ENCODE measurements at regions not wholly inside any gene's neighbourhood (a gene's known extent, or its start where the extent isn't known, plus 50 kb on each side); places are given as distances from the start of the nearest gene placed in this dataset.

DNA sequence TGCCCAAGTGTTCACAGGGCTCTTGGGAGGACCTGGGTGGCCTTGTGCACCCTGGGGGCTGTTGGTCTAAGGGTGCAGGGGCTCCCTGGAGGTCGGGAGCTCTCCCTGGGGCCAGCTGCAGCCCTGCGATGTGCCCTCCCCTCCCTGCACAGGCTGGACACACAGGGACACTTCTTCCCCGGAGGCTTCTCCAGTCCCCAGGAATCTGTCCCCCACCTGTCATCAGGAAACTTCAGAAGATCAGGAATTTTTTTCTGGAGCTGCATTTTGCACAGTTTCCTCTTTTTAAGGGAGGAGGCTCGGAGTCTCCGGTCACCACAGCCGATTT lies 66.9 kb upstream of the BHLHE23 start:
- Histone ChIP-seq H2AFZ (ENCODE audit: low read depth, low read length) (no peak overlapping the region), H4K20me1 (replicated peaks; ENCODE audit: control insufficient read depth, insufficient read depth, low read length) (peaks cover 5% of the 10 kb centered on the region; the same call in 1 of the 2 replicates), H3K4me2 (ENCODE audit: insufficient read depth, low read length) (no peak overlapping the region), H3K9me3 (replicated peaks; ENCODE audit: control insufficient read depth, insufficient read depth, low read depth, low read length) (0 out of 2 replicates have a peak, but pooled peaks cover 2% of the 10 kb centered on the region), H3K27me3 (ENCODE audit: control insufficient read depth in 2 of 2, insufficient read depth in 2 of 2, low read length in 2 of 2) (peaks cover 0 to 11% of the 10 kb centered on the region in 2 experiments; a peak in 2 of 5 replicates), H3K79me2 (ENCODE audit: control insufficient read depth, insufficient read depth, low read length) (no peaks in the 10 kb centered on the region), H3K9me1 (ENCODE audit: control insufficient read depth, insufficient read depth, low read length) (no peaks in the 10 kb centered on the region), H3K4me3 (no peak overlapping the region), H3K4me1 (replicated peaks in 1 of 2; ENCODE audit: control insufficient read depth in 2 of 2, insufficient read depth in 2 of 2, low read length in 2 of 2) (peaks cover 0 to 6% of the 10 kb centered on the region in 2 experiments; a peak in 2 of 5 replicates), H3K27ac (ENCODE audit: extremely low read depth, low read depth, low read length) (no peak overlapping the region), H3K36me3 (ENCODE audit: control insufficient read depth, insufficient read depth, low read length) (no peaks in the 10 kb centered on the region), H3K9ac (ENCODE audit: insufficient read depth in 1 of 2, low read depth in 2 of 2, low read length in 2 of 2) (no peak overlapping the region)
- FAIRE-seq (no peak), ATAC-seq (no peak), DNase-seq (ENCODE audit: extremely low read depth in 1 of 4, low spot score in 3 of 4) (no peak)
- POLR2A ChIA-PET = no interaction called here
- intact Hi-C loops (cut with micrococcal nuclease) (no loop called here), in situ Hi-C loops (cut with MboI) (no loop called here)
- TF ChIP-seq ZNF551 (CRISPR knock-in tag; IDR thresholded peaks at IDR 0.05) (no peak), DIDO1 (tag; IDR thresholded peaks at IDR 0.05; ENCODE audit: low read depth) (no peak)
- WGBS (ENCODE audit: insufficient coverage, low coverage, missing lambda C conversion rate) = 3% methylated on average over 6 of the region's 6 CpGs
- CTCF ChIA-PET (ENCODE audit: low intra/inter-chr PET ratio) = no interaction called here
- no TSS peak for BruUV-seq (replicated peaks)

- in situ Hi-C loops (cut with MboI) = no loop called here
- intact Hi-C loops (cut with micrococcal nuclease) = no loop called here
- Histone ChIP-seq H3K9me3 (replicated peaks; ENCODE audit: control insufficient read depth, insufficient read depth, low read depth, low read length) (0 out of 2 replicates have a peak, but pooled peaks cover 2% of the 10 kb centered on the region), H3K27ac (ENCODE audit: extremely low read depth, low read depth, low read length) (no peak overlapping the region), H3K79me2 (ENCODE audit: control insufficient read depth, insufficient read depth, low read length) (no peaks in the 10 kb centered on the region), H3K36me3 (ENCODE audit: control insufficient read depth, insufficient read depth, low read length) (no peaks in the 10 kb centered on the region), H3K9ac (ENCODE audit: insufficient read depth in 1 of 2, low read depth in 2 of 2, low read length in 2 of 2) (no peak overlapping the region), H3K9me1 (ENCODE audit: control insufficient read depth, insufficient read depth, low read length) (no peaks in the 10 kb centered on the region), H3K4me3 (no peak overlapping the region), H2AFZ (ENCODE audit: low read depth, low read length) (no peak overlapping the region), H3K4me2 (ENCODE audit: insufficient read depth, low read length) (no peak overlapping the region), H3K4me1 (replicated peaks in 1 of 2; ENCODE audit: control insufficient read depth in 2 of 2, insufficient read depth in 2 of 2, low read length in 2 of 2) (peaks cover 0 to 6% of the 10 kb centered on the region in 2 experiments; a peak in 2 of 5 replicates), H3K27me3 (ENCODE audit: control insufficient read depth in 2 of 2, insufficient read depth in 2 of 2, low read length in 2 of 2) (peaks cover 0 to 11% of the 10 kb centered on the region in 2 experiments; a peak in 2 of 5 replicates), H4K20me1 (replicated peaks; ENCODE audit: control insufficient read depth, insufficient read depth, low read length) (peaks cover 5% of the 10 kb centered on the region; the same call in 1 of the 2 replicates)
- WGBS (ENCODE audit: insufficient coverage, low coverage, missing lambda C conversion rate) = 2% methylated on average over 13 of the region's 14 CpGs
- ATAC-seq (no peak), FAIRE-seq (no peak), DNase-seq (ENCODE audit: extremely low read depth in 1 of 4, low spot score in 3 of 4) (no peak)
- ChIA-PET POLR2A (interaction anchor here (1.0 kb wide), 1 partner anchor 9 kb away, joined by 3 read pairs; no protein-coding TSS in a partner anchor), CTCF (ENCODE audit: low intra/inter-chr PET ratio) (no interaction called here)
- no TSS peak for BruUV-seq (replicated peaks)
- TF ChIP-seq SIX5 (IDR thresholded peaks at IDR 0.05; ENCODE audit: borderline replicate concordance in 1 of 2, insufficient read depth in 1 of 2, low read depth in 1 of 2, low read length in 2 of 2) (no peak), TRIM24 (IDR thresholded peaks at IDR 0.05) (no peak), FOXK1 (CRISPR knock-in tag; IDR thresholded peaks at IDR 0.05; ENCODE audit: borderline replicate concordance) (no peak), PHF8 (IDR thresholded peaks at IDR 0.05; ENCODE audit: borderline replicate concordance, low read length) (no peak), KLF13 (tag; IDR thresholded peaks at IDR 0.05; ENCODE audit: borderline replicate concordance, low read depth) (no peak), CBX1 (IDR thresholded peaks at IDR 0.05; ENCODE audit: low read depth) (no peak), E2F3 (CRISPR knock-in tag; IDR thresholded peaks at IDR 0.05) (no peak), PTBP1 (IDR thresholded peaks at IDR 0.05; ENCODE audit: low read depth, low read length) (no peak)
- TF ChIP-seq, protein P1, sequence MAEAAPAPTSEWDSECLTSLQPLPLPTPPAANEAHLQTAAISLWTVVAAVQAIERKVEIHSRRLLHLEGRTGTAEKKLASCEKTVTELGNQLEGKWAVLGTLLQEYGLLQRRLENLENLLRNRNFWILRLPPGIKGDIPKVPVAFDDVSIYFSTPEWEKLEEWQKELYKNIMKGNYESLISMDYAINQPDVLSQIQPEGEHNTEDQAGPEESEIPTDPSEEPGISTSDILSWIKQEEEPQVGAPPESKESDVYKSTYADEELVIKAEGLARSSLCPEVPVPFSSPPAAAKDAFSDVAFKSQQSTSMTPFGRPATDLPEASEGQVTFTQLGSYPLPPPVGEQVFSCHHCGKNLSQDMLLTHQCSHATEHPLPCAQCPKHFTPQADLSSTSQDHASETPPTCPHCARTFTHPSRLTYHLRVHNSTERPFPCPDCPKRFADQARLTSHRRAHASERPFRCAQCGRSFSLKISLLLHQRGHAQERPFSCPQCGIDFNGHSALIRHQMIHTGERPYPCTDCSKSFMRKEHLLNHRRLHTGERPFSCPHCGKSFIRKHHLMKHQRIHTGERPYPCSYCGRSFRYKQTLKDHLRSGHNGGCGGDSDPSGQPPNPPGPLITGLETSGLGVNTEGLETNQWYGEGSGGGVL (CRISPR knock-in tag; IDR thresholded peaks at IDR 0.05) = no peak
- TF ChIP-seq, protein P2, sequence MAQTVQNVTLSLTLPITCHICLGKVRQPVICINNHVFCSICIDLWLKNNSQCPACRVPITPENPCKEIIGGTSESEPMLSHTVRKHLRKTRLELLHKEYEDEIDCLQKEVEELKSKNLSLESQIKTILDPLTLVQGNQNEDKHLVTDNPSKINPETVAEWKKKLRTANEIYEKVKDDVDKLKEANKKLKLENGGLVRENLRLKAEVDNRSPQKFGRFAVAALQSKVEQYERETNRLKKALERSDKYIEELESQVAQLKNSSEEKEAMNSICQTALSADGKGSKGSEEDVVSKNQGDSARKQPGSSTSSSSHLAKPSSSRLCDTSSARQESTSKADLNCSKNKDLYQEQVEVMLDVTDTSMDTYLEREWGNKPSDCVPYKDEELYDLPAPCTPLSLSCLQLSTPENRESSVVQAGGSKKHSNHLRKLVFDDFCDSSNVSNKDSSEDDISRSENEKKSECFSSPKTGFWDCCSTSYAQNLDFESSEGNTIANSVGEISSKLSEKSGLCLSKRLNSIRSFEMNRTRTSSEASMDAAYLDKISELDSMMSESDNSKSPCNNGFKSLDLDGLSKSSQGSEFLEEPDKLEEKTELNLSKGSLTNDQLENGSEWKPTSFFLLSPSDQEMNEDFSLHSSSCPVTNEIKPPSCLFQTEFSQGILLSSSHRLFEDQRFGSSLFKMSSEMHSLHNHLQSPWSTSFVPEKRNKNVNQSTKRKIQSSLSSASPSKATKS (CRISPR knock-in tag; IDR thresholded peaks at IDR 0.05) = no peak
Measured at GRCh38 chr20:63072991-63073737, 66.4 kb upstream of the BHLHE23 start.

Data from K562 (cell line).